ENCODE measurements at regions not wholly inside any gene's neighbourhood (a gene's known extent, or its start where the extent isn't known, plus 50 kb on each side); places are given as distances from the start of the nearest gene placed in this dataset.

DNA sequence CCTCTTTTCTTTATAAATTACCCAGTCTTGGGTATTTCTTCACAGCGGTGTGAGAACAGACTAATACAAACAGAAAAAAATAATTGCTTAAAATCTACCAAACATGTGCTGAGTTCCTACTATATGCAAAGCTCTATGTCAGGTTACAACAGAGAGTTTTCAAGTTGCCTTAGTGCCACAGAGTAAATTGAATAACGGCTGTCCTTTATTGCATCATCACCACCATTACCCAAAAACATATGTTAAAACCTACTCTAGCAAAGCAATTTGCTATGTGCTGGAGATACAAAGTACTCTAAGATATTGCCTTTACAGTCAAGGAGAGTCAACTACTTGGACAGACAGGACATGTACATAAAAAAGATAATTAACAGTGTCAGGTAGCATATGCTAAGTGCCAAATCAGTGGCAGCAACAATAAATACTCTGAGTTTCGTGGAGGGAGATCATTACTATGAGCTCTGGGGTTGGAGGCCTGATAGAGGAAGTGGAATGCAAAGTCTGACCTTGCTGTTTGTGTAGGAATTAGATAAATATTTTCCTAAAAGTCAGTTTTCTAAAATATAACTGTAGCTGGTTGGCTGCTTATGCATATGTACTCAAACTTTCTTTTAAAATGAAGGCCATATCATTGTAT is 1058.7 kb upstream of the WWC1 start:
- peak; percentile 67 for DNase-seq (ENCODE audit: low read depth)

DNA sequence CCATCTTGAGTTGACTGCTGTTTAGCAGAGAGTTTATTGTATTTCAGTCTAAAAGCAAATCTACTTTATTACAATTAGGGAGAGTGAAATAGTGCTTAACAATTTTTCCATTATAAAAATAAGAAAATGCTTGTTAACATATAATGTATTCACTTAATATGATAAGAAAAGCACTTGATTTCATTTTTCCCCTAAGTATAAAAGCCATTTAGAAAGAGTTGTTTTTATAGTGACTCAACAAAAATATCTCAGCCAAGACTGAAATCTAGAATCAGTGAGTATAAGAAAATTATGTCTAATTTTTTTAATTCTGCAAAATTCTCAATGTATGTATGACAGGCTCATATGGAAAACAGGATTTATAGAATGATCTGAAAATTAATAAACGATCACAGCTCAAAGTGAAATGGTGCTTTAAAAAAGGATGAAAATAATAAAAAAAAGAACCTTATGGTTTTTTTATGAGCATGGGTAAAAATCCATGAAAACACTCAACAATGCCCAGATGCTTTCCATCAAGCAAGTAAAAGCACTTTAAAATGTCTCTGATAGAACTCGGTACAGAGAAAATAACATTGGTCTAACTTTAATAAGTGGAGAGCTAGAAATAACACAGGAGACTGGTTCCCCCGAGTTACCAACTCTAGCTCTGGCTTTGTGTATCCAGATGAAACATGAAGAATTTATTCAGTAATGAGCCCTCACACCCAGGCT is 1057.8 kb upstream of the WWC1 start:
- DNase-seq (ENCODE audit: low read depth): no peak

DNA sequence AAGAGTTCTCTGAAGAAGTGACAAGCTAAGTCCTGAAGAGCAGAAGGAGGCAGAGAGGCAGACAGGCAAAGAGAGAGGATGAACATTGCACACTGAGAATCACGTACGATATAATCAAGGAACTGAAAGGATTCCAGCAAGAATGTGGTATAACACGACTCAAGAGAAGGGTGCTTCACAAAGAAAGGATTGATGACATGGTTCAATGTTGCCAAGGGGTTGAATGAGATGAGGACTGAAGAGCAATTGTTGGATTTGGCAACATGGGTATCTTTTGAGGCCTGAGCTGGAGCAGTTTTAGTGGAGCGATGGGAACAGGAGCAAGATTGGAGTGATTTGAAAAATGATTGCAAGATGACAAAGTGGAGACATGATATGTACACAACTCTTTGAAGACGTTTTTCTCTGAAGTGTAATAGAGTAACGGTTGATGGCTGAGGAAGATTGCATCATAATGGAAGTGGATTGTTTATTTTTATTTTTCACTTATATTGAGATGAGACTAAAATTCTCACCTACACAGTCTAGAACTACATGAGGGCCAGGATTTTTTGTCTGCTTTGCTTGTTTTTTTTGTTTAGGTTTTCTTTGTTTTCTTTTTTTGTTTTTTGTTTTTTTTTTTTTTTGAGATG is 1049.9 kb upstream of the WWC1 start:
- DNase-seq (ENCODE audit: low read depth): no peak

DNA sequence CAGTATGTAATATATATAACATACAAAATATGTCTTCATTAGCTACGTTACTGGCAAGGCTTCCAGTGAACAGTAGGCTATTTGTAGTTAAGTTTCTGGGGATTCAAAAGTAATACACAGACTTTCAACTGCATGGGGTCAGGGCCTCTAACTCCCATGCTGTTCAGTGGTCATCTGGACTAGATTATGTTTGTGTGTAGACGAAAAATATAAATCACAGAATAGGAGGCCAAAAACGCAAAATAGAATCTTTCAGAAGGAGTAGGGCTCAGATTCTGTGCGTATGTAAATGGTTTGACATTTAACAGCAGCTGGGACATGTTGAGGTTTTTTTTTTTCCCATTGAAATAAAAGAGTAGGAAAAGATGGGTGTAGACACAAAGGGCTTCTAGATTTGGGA is 1048.7 kb upstream of the WWC1 start:
- no peak for DNase-seq (ENCODE audit: low read depth)

DNA sequence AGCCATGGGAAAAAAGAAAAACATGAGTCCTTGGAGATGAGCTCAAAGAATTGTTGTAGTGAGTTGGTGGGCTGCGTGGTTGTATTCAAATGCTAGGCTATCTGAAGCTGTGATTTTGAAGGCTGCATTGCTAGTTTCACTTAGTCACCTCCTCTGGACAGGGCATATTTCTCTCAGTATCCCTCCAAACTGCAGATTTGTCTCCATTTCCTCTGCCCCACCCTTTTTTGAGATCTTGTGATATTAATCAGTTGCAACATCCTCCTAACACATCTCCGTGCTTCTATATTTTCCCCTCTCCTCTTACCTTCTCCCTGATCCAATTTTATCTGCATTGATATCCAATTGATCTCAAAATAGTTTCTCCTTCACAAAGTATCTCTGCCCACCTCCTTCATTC is 1048.0 kb upstream of the WWC1 start:
- DNase-seq (ENCODE audit: low read depth): no peak

DNA sequence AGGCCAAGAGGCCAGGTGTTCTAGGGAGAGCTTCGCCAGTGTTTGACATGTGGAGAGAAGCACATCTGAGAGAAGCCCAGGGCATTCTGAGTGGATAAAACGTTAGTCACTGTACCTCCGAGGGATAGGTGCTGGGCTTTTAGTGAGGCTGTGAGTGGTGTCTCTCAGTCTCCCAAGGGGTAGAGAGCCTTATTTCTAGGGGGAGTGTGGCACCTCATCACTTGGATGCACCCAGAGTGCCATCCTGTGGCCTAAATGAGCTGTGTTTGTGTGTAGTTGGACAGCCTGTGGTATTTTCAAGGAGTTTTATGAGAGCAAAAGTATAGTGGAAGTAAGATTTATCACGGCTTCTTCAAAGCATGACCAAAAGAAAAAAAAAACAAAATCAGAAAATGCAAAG is 1046.9 kb upstream of the WWC1 start:
- DNase-seq (ENCODE audit: low read depth): no peak

DNA sequence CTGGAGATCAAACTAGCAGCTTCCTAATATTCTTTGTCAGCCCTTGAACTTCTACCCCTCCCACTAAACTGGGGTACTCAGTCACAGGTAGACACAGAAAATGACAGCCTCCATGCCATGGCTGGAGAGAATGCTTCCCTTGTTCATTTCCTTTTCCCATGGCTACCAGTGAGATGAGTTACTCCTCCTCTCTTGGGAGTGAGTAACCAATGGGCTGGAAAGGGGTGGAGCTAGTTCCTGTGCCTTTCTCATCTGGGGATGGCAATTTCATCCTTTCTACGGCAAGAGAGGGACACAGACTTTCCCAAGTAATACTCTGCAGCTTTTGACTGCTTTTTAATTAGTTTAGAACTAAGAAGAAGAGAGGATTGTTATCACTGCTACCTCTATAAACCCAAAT is 1045.6 kb upstream of the WWC1 start:
- no peak for DNase-seq (ENCODE audit: low read depth)

DNA sequence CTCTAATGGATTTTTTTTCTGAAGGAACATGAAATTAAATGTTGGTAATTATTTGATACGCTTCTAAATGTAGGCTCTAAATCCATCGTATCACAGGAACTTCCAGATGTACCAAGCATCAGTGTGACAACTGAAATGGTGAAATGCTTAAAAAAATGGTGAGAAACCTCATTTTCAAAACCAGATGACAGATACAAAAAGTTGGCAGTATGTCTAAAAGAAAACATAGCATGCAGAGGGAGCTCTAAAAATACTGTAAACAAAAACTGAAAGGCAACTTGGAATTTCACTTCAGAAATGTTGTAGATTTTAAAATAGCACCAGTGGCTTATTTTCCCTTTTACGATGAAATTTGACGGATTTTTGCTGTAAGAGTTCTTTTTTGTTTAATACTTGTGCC is 1043.6 kb upstream of the WWC1 start:
- peak; percentile 34 for DNase-seq (ENCODE audit: low read depth)

DNA sequence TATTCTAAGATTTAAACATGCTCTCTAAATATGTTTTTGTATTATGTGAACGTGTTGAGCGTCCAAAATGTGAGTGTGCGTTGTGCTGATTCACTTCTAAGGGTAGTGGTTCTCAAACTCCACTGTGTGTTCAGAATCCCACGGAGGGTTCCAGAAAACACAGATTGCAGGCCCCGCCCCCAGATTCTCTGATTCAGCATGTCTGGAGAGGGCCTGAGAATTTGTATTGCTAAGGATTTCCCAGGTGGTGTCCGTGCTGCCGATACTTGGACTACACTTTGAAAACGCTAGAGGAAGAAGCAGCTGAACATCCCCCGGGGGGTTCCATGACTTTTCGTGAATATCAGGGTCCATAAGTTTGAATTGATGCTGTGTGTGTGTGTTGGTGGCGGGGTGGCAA is 1043.2 kb upstream of the WWC1 start:
- DNase-seq (ENCODE audit: low read depth): no peak

DNA sequence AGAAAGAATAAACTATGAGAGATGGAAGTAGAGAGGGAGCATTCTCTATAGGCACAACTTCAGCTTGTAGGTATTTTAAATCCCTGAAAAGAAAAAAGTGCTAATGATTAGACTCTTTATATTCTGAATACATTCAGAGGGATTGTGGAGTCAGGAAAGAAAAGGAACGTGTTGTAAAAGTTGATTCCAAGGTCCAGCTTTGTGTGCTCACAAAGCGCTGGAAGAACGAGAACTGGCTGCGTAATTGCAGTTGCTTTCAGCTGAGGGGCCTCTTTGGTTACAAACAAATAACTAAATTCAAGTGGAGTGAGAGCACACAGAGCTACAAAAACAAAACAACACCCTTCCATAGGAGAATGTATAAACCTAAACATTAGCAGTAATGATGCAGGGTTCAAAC is 1040.4 kb upstream of the WWC1 start:
- DNase-seq (ENCODE audit: low read depth): no peak

DNA sequence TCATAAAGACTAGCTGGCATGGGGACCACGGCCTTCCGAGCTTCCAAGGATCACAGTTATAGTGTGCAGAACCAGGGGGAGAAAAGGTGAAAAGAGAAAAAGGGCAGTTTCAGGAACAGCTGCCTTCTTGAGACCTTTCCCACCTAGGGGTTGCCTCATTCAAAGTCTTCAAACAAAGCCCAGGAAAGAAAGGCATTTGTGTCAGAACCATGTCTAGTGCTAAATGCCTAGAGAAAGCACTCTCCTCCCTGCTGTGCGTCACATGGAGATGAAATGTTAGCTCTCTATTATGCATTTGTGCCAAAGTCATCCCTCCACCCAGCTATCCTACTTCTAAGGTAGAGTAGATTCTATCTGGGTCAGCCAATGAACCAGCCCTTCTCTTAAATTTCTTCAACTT is 1037.3 kb upstream of the WWC1 start:
- no peak for DNase-seq (ENCODE audit: low read depth)

DNA sequence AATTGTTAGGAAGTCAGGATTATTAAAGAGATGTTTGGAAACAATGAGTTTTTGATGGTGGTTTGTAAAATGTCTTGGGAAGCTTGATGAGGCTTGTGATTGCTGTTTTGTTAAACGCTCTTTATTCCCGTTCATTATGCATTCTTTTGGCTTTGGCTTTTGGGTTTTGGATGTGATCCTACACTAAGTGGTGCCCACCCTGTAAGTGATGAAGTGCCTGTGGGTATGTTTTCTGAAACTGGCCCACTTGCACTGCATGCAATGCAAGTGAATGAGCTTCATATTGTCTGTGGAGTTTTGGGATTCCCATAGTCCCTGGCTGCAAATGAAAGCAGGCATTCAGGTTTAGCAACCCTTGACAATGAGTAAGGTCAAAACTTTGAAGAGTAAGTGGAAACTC is 1035.5 kb upstream of the WWC1 start:
- DNase-seq (ENCODE audit: low read depth): no peak

DNA sequence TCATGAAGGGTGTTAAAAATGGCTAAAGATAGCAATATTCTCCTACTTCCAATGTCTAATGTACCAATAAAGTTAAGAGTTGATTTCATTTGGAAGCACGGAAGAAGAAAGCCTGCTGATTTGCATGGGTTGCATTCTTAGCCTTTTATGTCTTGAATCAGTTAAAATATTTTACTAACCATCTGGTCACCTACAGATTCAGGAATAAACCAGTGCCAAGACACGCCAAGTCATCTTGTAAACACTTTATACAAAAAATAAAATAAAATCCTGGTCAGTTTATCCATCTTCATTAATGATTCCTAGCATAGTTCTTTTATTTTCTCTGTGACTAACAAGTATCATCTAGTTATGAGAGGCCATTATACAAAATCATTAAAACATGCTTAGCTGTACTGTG is 1031.6 kb upstream of the WWC1 start:
- no peak for DNase-seq (ENCODE audit: low read depth)

DNA sequence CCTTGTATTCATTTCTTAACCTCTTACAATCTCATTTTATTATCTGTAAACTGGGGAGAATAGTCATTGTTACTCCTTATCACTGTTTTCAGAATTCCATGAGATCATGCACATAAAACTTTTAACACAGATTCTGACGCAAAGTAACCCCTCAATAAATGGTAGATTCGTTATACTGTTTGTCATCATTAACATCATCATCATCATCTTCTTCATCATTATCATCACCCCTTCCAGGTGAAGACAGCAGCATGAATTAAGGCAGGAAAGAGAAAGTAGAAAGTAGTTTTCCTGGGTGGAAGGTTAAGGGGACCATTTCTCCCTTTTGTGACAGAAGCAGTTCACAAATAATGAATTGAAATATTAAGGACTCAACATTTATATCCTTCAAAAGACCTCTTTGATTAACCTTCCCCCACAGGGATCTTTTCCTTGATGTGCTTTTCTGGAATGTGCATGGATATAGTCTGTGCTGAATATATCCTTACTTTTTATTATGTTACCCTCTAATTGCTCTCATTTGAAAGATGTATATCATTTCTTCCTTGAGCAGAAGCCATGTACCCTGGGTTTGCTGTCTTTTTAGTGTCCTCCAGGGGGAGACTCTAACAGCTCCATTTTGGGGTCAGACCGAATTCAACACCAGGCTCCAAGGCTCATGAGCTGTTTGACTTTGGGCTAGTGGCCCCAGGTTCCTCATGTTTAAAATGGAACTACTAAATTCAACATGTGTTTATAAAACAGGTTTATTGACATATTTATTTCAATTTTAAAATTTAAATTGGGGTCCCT is 1029.9 kb upstream of the WWC1 start:
- DNase-seq (ENCODE audit: low read depth): no peak

DNA sequence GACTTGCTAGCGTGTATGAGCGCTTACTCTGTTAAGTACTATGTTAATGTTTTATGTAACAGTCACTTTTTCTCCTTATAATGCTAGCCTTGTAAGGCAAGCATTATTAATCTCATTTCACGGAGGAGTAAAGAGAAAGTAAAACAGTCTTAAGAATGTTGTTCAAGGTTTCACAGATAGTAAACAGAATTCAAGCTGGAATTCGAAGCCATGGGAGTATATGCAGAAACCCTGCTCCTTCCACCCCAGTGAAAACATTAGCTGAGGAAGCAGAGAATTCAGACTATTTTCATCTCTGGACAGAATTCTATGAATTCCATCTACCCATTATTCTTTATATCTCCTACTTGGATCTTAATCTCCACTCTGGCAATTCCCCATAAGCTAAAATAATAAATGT is 1028.3 kb upstream of the WWC1 start:
- DNase-seq (ENCODE audit: low read depth): no peak

DNA sequence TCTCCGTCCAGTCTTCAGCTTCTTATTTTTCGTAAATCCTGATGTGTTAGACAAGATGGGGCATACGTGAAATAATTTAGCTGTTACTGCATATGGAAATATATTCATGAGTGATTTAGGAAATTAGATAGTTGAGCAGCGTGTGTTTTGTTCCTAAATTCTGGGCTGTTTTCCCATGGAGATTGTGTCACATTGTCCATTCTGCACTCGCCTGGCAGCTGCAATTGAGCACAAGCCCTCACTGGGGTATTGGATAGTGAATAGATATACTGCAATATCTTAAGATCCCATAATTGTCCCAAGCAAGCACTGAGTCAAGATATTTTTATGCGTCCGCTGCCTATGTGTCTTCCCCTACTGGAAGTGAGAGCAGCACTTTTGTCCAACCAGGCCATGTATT is 1027.1 kb upstream of the WWC1 start:
- DNase-seq (ENCODE audit: low read depth): no peak

DNA sequence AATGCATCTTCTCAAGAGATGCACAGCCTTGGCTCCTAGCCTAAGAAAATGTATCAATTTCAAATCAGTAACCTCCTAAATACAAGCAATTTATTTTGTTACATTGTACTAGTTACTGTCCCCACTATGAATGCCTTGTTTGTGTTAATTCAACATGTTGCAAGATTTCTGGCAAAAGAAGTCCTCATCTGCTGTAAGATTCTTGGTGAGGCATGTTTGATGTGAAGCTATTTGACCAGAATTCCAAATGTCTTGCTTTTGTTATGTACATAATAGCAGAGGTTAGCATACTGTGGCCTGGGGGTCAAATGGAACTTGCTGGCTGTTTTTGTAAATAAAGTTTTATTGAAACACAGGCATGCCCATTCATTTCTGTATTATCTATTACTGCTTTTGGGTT is 1023.1 kb upstream of the WWC1 start:
- peak; percentile 69 for DNase-seq (ENCODE audit: low read depth)

DNA sequence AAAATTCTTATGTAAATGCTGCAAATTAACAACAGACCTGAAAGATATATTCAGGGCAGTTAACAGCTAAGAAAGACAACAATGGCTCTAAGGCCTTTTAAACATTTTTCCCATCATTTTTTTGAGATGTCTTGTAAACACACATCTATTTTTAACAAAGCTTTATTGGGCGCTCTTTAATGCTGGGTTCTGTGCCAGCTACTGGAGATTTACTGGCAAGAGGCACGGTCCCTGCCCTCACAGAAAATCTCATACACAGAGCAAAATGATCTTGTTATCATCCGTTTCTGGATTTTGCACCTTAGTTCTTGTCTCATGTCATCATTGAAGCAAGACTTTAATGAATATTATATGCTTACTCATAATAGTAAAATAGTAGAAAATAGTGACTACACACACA is 1022.3 kb upstream of the WWC1 start:
- DNase-seq (ENCODE audit: low read depth): peak; percentile 7

DNA sequence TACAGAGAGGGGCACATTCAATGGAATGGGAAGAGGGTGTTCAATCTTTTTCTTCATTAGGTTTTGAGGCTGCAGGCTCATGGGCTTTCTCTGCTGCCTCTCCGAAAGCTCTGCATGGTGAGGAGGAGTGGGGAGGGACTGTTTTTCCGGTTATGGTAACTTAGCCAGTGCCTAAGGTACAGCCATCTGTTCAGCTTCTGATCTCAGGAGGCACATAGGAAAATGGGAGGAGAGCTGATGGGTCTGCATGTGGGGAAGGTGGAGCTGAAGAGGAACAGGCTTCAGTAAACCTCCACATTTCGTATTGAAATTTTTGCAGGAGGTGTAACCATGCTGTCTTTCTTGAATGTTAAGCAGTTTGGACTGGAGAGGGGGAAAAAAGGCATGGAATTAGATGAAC is 1020.4 kb upstream of the WWC1 start:
- DNase-seq (ENCODE audit: low read depth): no peak

DNA sequence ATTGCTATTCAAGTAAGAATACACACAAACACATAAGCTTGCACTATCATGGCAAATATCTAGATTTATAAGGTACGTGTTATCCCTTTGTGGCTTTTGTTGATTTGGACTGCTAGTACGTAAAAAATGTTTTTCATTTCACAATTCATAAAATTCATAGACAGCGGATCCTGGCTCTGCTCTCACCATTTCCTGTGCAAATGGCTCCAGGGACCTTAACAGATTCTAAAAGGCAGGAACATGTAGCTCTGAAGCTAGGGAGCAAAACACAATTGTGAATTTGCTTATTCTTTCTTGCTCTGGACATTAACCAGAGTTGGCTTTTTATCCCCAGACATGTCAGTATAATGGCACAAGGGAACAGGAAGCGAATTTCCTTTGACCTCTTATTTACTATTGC is 1019.9 kb upstream of the WWC1 start:
- no peak for DNase-seq (ENCODE audit: low read depth)

DNA sequence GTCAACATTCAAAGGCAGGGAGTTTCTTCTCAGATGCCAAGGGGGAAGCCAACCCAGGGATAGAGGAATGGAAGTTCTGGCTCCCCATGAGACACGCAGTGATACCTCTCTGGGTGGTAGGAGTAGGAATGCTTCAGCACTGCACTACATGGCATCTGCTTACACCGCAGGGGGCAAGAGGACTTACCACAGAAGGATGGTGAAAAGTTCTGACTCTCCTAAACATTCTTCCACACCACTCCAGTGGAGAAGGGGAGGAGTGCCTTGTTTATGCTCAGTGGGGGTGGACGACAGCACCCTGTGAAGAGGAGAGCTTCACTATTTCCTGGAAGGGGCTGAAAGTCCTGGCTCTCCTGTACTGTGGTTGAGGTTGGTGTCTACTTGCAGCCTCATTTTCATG is 1011.3 kb upstream of the WWC1 start:
- no peak for DNase-seq (ENCODE audit: low read depth)

DNA sequence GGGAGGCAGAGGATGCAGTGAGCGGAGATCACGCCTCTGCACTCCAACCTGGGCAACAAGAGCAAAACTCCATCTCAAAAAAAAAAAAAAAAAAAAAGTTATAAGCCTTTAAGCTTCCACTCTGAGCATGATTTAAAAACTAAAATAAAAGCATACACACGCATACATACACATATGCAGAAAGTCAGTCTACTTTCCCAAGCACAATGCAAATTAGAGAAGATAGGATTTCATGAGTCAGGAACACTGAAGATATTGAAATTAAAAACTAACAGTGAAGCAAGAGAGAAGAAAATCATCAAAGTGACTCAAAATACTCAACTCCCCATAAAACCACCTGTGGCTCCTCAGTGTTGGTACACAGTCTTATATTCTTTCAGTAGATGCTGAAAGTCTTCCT is 1009.5 kb upstream of the WWC1 start:
- no peak for DNase-seq (ENCODE audit: low read depth)

DNA sequence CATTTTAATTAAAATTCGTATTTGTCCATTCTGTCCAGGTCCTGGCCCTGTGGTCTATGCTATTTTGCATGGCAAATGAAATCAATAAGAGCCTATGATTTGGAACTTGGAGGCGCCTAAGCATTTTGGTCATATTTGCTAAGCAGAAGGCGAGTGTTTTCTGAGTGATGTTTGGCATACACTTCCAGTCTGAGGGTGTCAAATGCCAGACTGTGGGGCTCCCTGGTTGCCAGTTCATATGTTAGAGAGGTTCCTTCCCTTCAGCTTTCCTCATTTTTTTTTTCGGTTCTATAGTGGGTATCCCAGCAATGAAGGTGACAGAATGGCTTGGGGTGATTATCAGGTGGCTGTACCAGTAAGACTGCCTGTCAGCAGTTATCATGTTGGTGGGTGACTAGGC is 1007.8 kb upstream of the WWC1 start:
- DNase-seq (ENCODE audit: low read depth): no peak

Measured in fibroblast of gingiva (primary cell).